Right lobe of liver (tissue), 4 donors: ENCODE measurements at regions not wholly inside any gene's neighbourhood (a gene's known extent, or its start where the extent isn't known, plus 50 kb on each side); places are given as distances from the start of the nearest gene placed in this dataset.

Experiments used
- POLR2A ChIP-seq: fragments of 450-650 bp; IDR thresholded peaks from one replicate; pipeline ENCODE4 v1.6.1; 2017; ENCODE audit warnings: antibody characterized with exemption, mild to moderate bottlenecking
- TF ChIP-seq, protein P1 (sequence below), 4 donors: fragments of 200-600 bp in 3 of 4; fragments of 450-650 bp in 1 of 4; IDR thresholded peaks; one replicate each; pipeline versions ENCODE4 v1.5.1 to v1.8.0; 2016 to 2022; ENCODE audit warnings: antibody characterized with exemption in 4 of 4, mild to moderate bottlenecking in 2 of 4
- donor health status: DM: no; HTN: no; CAD: no.
- donor health status: DM: no; HTN: no; CAD: no.
- donor health status: DM: no; HTN: yes; CAD: no.

- TF ChIP-seq, protein P1, sequence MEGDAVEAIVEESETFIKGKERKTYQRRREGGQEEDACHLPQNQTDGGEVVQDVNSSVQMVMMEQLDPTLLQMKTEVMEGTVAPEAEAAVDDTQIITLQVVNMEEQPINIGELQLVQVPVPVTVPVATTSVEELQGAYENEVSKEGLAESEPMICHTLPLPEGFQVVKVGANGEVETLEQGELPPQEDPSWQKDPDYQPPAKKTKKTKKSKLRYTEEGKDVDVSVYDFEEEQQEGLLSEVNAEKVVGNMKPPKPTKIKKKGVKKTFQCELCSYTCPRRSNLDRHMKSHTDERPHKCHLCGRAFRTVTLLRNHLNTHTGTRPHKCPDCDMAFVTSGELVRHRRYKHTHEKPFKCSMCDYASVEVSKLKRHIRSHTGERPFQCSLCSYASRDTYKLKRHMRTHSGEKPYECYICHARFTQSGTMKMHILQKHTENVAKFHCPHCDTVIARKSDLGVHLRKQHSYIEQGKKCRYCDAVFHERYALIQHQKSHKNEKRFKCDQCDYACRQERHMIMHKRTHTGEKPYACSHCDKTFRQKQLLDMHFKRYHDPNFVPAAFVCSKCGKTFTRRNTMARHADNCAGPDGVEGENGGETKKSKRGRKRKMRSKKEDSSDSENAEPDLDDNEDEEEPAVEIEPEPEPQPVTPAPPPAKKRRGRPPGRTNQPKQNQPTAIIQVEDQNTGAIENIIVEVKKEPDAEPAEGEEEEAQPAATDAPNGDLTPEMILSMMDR (IDR thresholded peaks at IDR 0.05) = no peak
- TF ChIP-seq POLR2A = no peak
Measured at GRCh38 chrX:43522582-43522981, 133.5 kb upstream of the MAOA start.
